ENCODE measurements at regions not wholly inside any gene's neighbourhood (a gene's known extent, or its start where the extent isn't known, plus 50 kb on each side); places are given as distances from the start of the nearest gene placed in this dataset.

DNA sequence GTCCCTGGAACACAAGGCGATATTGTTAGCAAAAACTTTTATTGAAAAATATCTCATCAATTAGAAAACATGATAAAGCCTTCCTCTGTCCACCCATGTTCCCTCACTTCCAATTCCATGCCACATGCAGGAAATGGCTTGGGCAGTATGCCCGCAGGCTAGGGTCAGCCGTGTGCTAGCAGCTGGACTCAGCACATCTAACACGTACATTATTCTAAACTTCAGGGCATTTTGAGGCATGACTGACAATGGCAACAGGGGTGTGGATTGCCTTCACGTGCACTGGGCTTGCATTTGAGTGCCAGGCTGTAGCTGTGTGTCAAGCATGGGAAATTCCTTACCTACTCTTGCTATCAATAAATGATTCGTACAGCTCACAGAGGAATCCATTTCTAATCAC is 642.1 kb downstream of the INHBA start:
- no peak for DNase-seq (ENCODE audit: low read depth in 2 of 3, low spot score in 2 of 3)

- no peak for DNase-seq (ENCODE audit: low read depth in 2 of 3, low spot score in 2 of 3)
Observed at GRCh38 chr7:41059796-41060195, 643.1 kb downstream of the INHBA start.

DNA sequence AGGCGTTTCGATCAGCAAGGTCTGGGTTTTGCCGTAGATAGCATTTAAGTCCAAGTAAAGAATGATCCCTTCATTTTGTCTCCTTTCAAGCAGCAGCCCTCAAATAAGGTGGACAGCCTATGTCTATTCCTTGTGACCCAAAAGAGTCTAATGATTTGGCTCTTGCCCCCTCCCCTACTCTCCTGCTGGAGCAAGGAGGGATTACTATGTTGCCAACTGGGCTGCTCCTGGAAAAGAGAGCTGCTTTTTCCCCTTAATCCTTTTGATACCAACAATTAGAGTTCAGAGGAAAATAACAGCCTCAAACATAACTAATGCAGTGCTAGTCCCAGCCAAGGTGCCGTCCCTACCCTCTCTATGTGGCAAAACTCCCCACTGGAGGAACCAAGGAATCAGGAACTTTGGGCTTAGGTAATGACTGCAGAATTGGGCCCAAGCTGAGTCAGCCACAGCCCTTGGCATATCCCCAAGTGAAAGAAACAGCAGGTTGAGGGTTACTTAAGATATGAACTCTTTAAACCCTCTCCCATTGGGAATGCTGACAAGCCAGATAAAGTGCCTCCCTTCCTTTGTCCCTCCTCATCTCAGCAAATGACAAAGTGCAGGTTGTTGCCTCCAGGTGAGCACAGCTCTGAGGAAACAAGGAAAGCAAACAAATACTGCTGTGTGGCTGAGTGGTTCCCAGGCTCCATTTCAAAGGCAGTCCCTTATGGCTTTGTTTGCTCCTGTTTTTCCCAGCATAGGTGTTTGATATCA is 643.7 kb downstream of the INHBA start:
- DNase-seq (ENCODE audit: low read depth in 2 of 3, low spot score in 2 of 3) = no peak

DNA sequence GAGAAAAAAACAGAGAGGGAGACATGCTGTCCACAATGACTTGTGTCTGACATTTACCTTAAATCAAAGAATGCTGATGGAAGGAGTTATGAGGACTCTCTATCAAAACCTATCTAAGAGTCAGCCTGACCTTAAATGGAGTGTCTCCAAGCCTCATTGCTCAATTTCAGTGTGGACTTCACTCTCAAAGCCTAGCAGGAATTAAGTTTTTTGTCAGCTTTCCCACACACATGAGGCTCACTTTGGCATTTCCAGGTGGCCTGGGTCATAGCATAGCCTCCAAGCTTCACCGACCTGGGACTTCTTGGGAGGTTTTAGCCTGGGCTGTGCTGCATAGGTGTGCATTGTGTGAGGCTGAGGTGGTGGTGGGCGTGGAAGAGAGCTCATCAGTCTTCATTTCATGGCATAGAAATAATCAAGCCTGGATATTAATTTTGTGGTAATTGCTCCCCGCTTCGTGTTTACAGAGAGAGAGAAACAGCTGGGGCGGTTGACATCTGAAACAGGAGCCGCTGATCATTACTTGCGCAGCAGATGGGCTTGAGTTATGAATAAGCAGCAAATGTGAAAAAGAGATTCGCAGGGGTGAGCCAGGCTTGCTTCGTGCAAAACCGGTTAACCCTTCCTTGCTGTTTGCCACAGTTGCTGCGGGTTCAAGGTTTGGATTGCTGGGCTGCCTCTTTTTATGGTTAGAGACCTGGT is 647.8 kb downstream of the INHBA start:
- DNase-seq (ENCODE audit: low read depth in 2 of 3, low spot score in 2 of 3) = no peak

DNA sequence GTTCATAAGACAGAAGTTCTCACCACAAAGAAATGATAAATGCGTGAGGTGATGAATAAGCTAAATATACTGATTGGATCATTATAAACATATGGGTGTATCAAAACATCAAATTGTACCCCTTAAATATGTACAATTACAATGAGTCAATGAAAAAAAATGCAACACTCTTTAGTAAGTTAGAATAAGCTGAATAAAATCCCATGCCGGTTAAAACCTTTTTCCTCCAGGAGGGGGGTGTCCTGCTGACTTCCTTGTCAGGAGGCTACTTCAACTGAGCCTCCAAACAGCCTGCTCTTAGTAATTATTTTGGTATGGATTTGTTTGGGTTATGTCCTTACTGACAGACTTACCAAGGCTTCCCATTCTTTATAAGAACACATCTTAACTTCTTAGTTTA is 649.1 kb downstream of the INHBA start:
- no peak for DNase-seq (ENCODE audit: low read depth in 2 of 3, low spot score in 2 of 3)

DNA sequence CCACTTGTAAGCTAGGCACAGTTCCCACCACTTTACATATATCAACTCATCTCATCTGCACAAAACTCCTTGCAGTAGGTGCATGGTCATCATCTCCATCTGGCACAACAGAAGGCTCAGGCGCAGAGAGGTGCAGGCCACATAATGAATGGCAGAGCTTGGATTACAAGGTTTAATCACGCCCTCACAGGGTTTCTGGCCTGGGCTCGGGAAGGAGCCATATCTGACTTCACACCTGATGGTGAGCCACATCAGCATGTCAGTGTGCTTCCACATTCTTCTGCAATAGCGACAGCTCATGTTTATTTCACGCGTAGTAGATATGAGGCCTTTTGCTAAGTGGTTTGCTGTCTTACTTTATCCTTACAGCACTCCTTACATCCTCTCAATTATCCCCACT is 650.2 kb downstream of the INHBA start:
- DNase-seq (ENCODE audit: low read depth in 2 of 3, low spot score in 2 of 3) = no peak

DNA sequence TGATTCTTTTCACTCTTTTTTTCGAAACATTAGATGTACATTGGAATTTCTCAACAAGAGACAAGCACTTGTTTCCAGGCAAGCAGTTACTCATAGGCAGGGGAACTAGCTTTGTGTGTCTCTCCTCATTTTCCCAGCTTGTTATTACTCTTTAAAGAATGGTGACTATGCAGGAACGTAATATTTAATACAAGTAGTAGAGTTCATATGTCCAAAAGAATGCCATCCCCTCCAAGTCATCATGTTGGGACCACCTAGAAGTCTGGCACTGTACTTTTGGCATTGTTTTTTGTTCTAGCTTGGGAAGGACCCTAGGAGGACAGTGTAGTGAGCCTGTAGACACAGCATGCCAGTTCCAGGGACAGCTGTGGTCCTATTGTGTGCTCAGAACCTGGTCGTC is 650.7 kb downstream of the INHBA start:
- DNase-seq (ENCODE audit: low read depth in 2 of 3, low spot score in 2 of 3) = no peak

GRCh38 chr7:41051535-41051934 is 651.4 kb downstream of the INHBA start:
- DNase-seq (ENCODE audit: low read depth in 2 of 3, low spot score in 2 of 3) = no peak

DNA sequence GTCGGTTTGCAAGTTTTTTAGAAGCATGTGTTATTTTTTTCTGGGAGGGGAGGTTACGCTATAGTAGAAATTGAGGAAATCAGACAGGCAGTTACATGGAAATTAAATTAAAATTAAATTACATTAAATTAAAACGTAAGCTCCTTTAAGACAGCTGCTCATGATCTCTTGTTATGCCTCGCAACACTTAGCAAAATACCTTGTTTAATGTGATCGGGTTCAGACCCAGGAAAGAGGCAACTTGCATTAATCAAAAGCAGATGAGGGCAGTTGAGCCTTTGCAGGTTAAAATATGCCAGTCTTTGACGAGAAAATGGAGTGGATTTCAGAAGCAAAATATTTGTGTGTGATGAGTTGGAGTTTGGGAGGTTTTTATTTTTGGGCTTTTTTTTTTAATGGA is 651.8 kb downstream of the INHBA start:
- no peak for DNase-seq (ENCODE audit: low read depth in 2 of 3, low spot score in 2 of 3)

DNA sequence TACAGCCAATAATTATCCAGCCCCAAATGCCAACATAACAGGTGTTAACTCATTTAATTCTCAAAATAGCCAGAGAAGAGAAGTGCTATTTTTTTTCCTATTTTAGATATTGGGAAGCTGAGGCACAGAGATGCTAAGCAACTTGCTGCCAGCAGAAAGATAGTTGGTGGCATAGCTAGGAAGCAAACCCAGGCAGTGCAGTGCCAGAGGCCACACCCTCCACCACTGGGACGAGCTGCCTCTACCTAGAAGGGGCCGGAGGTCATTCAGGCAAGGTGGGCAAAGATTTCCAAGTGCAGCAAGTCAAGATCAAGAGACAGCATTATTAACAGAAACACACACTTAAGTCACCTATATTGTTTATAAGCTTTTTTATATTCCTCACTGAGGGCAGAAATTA is 654.1 kb downstream of the INHBA start:
- no peak for DNase-seq (ENCODE audit: low read depth in 2 of 3, low spot score in 2 of 3)

GRCh38 chr7:41047789-41048191 is 655.1 kb downstream of the INHBA start:
- no peak for DNase-seq (ENCODE audit: low read depth in 2 of 3, low spot score in 2 of 3)

DNA sequence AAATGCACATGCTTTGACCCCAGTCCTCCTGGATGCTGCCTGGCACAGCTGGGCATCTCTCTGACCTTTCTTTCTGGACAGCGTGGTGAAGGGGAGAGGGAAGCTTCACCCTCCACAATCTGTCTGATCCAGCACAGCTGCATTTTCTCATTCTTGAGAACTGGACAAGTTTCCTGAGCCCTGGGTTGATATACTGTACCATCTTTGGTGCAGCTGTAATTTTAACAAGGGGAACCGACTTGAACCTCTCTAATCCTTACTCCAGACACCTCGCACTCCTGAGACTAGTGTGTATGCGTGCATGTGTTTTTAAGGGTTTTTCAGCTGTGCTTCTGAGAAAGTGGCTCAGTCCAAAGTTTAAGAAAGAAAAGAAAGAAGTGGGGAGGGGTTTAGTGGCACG is 655.7 kb downstream of the INHBA start:
- DNase-seq (ENCODE audit: low read depth in 2 of 3, low spot score in 2 of 3) = no peak

GRCh38 chr7:41046776-41047175 is 656.1 kb downstream of the INHBA start:
- no peak for DNase-seq (ENCODE audit: low read depth in 2 of 3, low spot score in 2 of 3)

DNA sequence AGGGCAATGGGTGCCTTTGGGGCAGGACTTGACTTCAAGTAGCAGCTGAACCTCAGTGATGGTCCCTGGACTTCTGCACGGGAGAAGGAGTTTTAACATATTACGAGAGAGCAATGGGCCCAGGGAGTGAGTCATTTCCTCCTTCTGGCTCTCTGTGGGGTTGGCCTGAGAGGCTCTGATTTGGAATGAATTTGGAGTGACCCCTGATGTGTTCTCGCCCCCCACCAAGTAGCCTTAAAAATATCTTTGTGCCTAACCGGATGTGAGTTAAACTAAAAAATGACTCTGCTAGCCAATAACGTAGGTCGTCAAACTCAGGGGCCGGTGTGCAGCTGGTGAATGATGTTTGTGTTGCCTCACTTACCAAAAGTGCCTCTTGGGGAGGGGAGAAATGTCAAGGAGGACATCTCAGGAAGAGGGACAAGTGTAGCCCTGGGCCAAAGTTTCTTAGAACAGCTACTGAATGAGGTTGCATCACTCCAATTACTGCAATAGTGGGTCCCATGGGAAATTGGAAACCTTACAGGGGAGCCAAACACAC is 656.6 kb downstream of the INHBA start:
- no peak for DNase-seq (ENCODE audit: low read depth in 2 of 3, low spot score in 2 of 3)

DNA sequence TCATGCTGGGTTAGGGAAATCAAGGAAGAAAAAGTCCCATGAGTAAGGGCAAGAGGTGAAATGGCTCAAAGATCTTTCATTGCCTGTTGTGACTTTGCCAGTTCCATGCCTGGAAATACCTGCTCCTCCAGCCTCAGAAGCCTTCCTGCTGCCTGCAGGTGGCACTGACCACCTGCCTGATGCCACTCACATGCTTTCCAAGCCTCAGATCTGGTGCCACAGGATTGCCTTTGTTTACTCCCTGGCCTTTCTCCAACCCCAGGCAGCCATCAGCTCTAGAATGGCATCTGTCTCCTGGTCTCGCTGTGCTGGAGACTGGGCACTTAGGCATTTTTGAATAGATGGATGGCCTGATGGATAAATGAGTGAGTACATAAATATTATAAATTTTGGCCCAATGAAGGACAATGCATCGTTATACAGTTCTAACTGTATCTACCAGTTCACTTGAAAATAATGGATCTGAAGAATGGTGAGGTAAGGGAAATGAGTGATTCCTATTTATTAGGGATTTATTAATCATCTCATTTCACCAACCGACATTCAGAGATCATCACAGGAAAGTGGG is 657.2 kb downstream of the INHBA start:
- DNase-seq (ENCODE audit: low read depth in 2 of 3, low spot score in 2 of 3) = no peak

DNA sequence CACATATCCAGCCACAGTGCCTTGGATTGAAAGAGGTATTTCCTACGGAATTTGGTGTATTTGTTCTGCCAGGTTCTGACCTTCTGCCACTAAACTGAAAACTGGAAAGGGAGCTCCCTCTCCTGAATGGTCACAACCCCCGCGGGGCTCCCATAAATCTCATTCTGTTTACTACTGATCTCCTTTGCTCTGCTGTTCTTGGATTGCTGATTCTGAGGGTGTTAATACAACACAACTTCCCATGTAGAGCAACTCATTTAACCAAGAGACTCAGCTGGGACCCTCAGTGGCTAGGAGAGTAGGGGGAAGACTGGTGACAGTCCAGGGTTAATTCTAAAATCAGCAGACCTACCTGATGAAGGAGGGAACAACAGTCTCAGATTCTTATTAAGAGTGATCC is 662.9 kb downstream of the INHBA start:
- no peak for DNase-seq (ENCODE audit: low read depth in 2 of 3, low spot score in 2 of 3)

DNA sequence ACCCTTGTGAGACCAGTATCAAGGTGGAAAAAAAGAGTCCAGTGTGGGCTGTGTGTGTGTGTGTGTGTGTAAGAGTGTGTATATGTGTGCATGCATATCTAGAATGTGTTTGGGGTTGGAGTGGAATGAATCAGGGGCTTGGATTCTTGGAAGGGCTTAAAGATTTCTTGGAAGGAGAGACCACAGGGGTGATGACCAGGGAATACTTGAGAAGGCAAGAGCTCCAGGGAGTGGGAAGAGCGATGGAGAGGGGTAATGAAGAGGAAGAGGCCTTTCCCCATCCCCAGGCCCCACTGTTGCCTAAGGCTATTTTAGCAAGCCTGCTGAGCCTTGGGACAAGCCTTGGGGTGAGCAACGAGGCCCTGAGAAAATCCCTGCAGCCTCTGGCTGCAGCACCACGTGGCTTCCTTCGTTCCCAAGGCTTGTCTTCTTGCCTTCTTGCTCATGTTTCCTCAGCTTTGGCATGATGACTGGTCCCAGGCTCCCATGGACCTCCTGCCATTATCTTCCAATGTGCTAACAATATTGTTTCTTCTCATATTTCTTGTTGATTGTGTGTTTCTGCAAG is 663.4 kb downstream of the INHBA start:
- DNase-seq (ENCODE audit: low read depth in 2 of 3, low spot score in 2 of 3) = no peak

DNA sequence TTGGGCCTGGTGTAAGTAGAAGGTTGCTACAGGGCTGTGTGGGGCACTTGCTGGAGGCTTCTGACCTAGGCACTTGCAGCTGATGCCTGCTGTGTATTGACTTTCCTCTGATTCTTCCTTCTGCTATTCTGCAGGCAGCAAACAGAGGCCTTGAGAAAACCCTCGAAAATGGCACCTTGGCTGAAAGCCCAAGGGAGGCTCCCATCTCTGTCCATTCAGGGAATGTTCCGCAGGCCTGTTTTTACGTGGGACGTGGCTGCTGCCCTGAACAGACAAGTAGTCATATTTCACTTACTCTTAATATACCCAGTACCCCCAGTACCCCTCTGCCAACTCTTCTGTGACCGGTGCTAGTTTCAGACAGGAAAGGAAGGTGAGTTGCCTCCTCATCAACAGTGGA is 664.7 kb downstream of the INHBA start:
- DNase-seq (ENCODE audit: low read depth in 2 of 3, low spot score in 2 of 3) = no peak

GRCh38 chr7:41037691-41038090 is 665.2 kb downstream of the INHBA start:
- DNase-seq (ENCODE audit: low read depth in 2 of 3, low spot score in 2 of 3) = no peak

- peak in 2 of 3 donors; percentile 7 to 42 for DNase-seq (ENCODE audit: low read depth in 2 of 3, low spot score in 2 of 3)
Observed at GRCh38 chr7:41035794-41036193, 667.1 kb downstream of the INHBA start.

DNA sequence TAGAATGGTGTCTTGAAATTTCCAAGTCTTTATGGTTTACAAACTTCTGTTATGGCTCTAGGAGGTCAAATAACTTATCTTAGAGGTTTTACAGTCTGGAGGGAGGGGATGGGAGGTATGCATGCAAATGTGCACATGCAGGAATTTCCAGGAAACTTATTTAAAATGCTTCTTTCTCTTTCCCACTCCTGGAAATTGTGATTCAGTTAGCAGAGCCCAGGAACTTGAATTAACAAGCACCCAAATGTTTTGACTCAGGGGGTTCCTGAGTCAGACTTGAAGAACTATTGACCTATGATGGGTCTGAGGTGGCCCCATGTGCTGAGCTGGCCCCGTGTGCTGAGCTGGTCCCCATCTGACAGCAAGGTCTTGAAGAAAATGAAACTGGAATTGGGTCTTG is 669.4 kb downstream of the INHBA start:
- DNase-seq (ENCODE audit: low read depth in 2 of 3, low spot score in 2 of 3) = no peak

DNA sequence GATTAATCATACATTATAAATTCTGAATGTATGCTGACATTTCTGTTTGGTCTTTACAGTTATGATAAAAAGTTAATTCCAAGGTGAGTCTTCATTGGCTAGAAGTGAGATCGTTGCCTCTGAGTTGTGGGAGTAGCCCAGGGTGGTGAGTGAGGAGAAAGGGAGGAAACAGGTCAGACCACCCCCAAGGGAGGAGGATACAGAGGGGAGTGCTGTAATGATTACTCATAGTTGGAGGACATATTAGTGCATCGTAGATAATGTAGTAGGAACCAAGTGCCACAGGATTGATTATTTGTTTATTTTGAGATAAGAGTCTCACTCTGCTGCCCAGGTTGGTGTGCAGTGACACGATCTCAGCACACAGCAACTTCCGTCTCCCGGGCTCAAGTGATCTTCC is 672.2 kb downstream of the INHBA start:
- no peak for DNase-seq (ENCODE audit: low read depth in 2 of 3, low spot score in 2 of 3)

All from hematopoietic multipotent progenitor cell (in vitro differentiated cells).